BLaER1 treated with 17β-estradiol and CSF1 and Interleukin-3, amounts not matched to agents 10 nM and 100 nM (cell line): ENCODE measurements at regions not wholly inside any gene's neighbourhood (a gene's known extent, or its start where the extent isn't known, plus 50 kb on each side); places are given as distances from the start of the nearest gene placed in this dataset.
"Not testable (repeated sequence)": the region's sequence is repeated elsewhere in the genome, so short reads cannot be mapped to it uniquely, and the experiment has no call there.

Experiments used
- H3K27ac ChIP-seq, 11 experiments: shearing (Covaris generic); formaldehyde crosslinking; 2 replicates each; pipeline ENCODE4 v1.8.1; 2022
- H3K27me3 ChIP-seq, 11 experiments: shearing (Covaris generic); formaldehyde crosslinking; 2 replicates each; pipeline ENCODE4 v1.8.1; 2022
- H3K36me3 ChIP-seq, 11 experiments: shearing (Covaris generic); formaldehyde crosslinking; 2 replicates each; pipeline ENCODE4 v1.8.1; 2022
- H3K4me1 ChIP-seq, 10 experiments: shearing (Covaris generic); formaldehyde crosslinking; 2 replicates each; pipeline ENCODE4 v1.8.1; 2022
- H3K4me2 ChIP-seq, 11 experiments: shearing (Covaris generic); formaldehyde crosslinking; 2 replicates each; pipeline ENCODE4 v1.8.1; 2022
- H3K4me3 ChIP-seq, 10 experiments: shearing (Covaris generic); formaldehyde crosslinking; 2 replicates each; pipeline ENCODE4 v1.8.1; 2022
- H3K9ac ChIP-seq, 11 experiments: shearing (Covaris generic); formaldehyde crosslinking; 2 replicates each; pipeline ENCODE4 v1.8.1; 2022
- H3K9me3 ChIP-seq, 11 experiments: shearing (Covaris generic); formaldehyde crosslinking; replicated peaks in 1 of 11; 2 replicates each; pipeline ENCODE4 v1.8.1; 2022
- H4K20me1 ChIP-seq, 11 experiments: shearing (Covaris generic); formaldehyde crosslinking; 2 replicates each; pipeline ENCODE4 v1.8.1; 2022
- Cebpa-rat ChIP-seq, 11 experiments: shearing (Covaris generic); IDR thresholded peaks; 2 replicates each; pipeline ENCODE4 v1.8.1; 2022

DNA sequence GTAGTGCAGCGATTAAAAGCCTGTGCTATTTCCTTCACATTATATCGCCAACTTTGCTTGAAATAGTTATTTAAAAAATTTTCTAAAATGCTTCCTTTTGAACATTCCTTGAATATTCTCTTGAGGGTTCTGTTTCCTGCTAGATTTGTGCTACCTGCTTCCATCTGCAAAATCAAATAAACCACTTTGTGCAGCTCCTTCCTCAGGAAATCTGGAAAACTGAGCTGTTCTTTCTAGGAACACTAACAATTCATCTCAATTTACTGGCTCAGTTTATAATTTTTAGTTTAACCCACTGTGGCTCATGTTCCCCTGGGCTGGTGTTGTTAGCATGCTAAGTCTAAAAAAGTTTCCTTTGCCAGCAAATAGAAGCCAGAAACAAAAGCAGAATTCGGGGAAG, 88.1 kb upstream of the LCORL start:
- no peak for TF ChIP-seq Cebpa-rat (IDR thresholded peaks at IDR 0.05)
- Histone ChIP-seq H3K27ac (no peak overlapping the region), H3K4me2 (no peak overlapping the region), H3K9me3 (no peaks in the 10 kb centered on the region), H3K4me3 (no peak overlapping the region), H4K20me1 (no peaks in the 10 kb centered on the region), H3K27me3 (no peaks in the 10 kb centered on the region), H3K4me1 (no peaks in the 10 kb centered on the region), H3K36me3 (no peaks in the 10 kb centered on the region), H3K9ac (no peak overlapping the region)

DNA sequence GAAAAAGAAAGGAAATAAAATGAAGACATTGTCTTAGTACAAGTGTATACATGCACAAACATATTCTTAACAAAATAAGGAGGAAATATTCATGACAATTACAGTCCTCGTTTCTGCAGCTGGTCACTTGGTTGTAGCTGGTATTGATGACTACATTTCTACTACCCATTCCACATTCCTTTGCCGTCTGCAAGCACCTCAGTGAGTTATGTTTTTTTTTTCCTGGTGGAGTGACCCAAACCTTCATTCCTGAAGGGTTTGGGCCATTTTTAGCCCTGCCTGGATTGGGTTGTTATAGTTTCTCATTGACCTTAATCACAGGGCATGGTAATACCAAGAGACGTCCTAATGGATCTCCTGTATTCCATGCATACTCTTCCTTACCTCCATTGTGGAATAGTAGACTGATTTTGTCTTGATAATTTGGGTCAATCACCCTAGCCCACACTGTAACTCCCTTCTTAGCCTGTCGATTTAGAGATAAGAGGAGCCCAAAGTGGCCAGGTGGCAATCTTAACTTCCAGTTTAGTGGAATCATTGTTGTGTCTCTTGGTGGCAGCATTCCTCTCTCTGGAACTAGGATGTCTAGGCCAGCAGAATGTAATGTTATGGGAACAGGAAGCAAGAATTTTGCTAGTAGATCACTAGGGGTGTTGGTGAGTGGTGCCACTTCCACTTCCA, 86.4 kb upstream of the LCORL start:
- not testable (repeated sequence) for H3K4me2 ChIP-seq, H3K27me3 ChIP-seq, H3K36me3 ChIP-seq, H3K4me1 ChIP-seq, H4K20me1 ChIP-seq, H3K9me3 ChIP-seq, H3K4me3 ChIP-seq, H3K9ac ChIP-seq, H3K27ac ChIP-seq

DNA sequence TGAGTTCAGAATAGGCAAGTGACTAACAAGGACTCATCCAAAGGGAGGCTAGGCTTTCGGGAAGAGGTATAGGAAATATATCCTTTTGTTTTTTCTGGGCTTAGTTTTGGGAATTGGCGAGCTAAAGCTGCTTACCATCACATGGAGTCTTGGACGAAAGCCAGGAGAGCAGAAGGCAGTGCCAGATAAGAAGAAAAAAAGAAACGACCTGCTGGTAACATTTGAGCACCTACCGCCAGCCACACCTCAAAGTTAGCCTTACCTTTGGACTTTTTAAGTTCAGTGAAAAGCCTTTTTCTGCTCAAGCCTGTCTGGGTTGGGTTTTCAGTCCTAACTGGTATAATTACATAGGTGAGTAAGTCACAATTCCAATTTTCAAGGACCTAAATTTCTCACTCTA, 85.1 kb upstream of the LCORL start:
- Histone ChIP-seq H3K36me3 (no peaks in the 10 kb centered on the region), H3K4me3 (no peak overlapping the region), H3K4me2 (no peak overlapping the region), H3K9me3 (no peaks in the 10 kb centered on the region), H3K27ac (no peak overlapping the region), H4K20me1 (no peaks in the 10 kb centered on the region), H3K9ac (no peak overlapping the region), H3K27me3 (no peaks in the 10 kb centered on the region), H3K4me1 (no peaks in the 10 kb centered on the region)
- no peak for TF ChIP-seq Cebpa-rat (IDR thresholded peaks at IDR 0.05)

DNA sequence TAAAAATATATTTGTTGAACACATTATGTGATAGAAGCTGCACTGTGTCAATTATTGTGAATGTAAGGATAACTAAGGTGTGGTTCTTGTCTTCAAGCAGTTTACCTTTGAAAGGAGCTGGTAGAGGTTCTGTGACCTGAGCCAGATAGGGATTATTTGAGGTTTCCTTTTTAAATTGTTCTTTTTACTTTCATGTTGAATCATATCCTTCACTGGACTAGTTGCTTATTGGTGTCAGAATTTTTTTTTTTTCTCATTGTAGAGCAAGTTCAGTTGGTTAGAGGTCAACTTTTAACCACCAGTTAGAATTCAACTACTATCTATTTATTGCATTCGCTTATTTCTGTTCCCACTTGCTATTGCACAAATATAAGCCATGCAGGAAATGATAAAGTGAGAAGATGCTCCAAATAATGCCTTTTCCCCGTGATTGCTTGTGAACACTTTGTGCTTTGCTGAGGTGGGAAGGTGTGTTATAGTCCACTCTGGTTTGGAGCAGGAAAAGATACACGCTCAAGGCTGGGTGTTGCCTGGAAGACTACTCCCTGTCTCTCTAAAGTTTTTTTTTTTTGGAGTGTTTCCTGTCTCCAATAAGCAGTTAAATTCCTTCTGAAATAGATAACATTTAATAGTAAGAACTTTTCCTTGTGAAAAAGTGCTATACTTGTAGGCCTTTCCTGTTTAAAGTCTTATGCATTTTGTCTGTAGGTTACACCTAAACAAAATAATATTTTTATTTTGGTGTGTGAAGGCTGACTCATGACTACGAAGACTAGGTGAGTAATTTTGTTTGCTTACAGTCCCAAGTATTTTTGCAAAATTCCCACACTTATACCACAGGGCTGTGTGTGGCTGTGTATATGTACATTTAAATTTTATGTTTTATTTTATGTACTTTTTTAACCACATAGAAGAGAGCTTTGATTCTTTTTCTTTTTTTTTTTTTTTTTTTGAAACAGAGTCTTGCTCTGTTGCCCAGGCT, 83.8 kb upstream of the LCORL start:
- TF ChIP-seq Cebpa-rat (IDR thresholded peaks at IDR 0.05) = no peak
- Histone ChIP-seq H3K4me2 (no peak overlapping the region), H3K36me3 (no peaks in the 10 kb centered on the region), H3K4me3 (no peak overlapping the region), H3K4me1 (no peaks in the 10 kb centered on the region), H3K27me3 (no peaks in the 10 kb centered on the region), H3K9ac (no peak overlapping the region), H3K9me3 (no peaks in the 10 kb centered on the region), H4K20me1 (no peaks in the 10 kb centered on the region), H3K27ac (no peak overlapping the region)

DNA sequence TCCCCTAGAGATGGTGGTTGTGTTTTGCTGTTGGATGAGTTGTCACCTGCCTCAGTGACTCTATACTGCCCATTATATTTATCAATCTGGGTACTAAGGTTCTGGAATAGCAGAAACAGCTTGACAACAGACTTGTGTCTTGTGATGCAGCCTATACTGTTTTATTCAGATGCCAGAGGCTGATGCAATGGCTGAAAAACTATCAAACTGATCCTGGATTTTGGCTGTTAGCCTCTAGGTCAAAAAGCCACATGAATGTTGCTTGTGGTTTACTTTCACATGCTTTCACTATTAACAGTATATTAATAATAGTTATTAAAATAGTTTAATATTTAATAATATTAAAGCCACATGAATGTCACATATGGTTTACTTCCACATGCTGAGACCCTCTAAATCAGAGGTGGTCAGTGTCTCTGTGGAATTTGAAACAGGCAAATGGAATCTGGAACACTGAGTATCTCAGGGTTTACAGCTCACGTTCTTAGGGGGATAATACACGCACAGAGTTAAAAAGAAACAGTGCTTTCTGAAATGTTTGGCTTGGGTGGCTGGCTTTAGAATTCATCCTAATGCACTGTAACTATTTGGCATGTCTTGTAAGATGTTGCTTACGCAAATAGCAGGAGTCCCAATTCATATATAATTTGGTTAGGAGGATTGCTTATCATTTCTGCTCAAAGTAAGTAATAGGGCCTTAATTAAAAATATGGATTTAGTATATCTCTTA, 82.5 kb upstream of the LCORL start:
- no peaks in the 10 kb centered on the region for H3K36me3 ChIP-seq
- H3K4me2 ChIP-seq = no peak overlapping the region
- TF ChIP-seq Cebpa-rat (IDR thresholded peaks at IDR 0.05) = no peak
- H3K9me3 ChIP-seq = no peaks in the 10 kb centered on the region
- no peaks in the 10 kb centered on the region for H4K20me1 ChIP-seq
- H3K9ac ChIP-seq = no peak overlapping the region
- no peak overlapping the region for H3K4me3 ChIP-seq
- H3K4me1 ChIP-seq = no peaks in the 10 kb centered on the region
- no peak overlapping the region for H3K27ac ChIP-seq
- H3K27me3 ChIP-seq = no peaks in the 10 kb centered on the region

DNA sequence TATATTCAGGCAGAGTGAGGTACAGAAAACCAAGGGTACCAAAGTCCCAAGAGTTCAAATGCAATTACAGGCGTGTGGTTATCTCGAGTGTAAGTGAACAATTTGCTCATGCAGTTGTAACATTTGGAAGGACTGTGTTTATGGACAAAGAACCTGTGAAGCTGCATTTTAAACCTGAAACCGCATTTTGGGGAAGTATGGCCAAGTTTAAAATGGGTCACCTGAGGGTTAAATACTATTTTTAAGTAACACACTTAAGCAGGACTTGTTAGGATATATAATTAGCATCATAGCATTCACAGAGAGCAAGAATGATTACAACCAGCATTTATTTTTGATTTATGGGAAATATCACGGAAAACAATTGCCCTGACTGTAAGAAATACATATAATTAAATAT, 79.1 kb upstream of the LCORL start:
- no peak overlapping the region for H3K4me2 ChIP-seq
- no peaks in the 10 kb centered on the region for H4K20me1 ChIP-seq
- no peak overlapping the region for H3K4me3 ChIP-seq
- H3K9me3 ChIP-seq = no peaks in the 10 kb centered on the region
- no peak overlapping the region for H3K9ac ChIP-seq
- no peaks in the 10 kb centered on the region for H3K4me1 ChIP-seq
- no peaks in the 10 kb centered on the region for H3K27me3 ChIP-seq
- no peaks in the 10 kb centered on the region for H3K36me3 ChIP-seq
- TF ChIP-seq Cebpa-rat (IDR thresholded peaks at IDR 0.05) = no peak
- no peak overlapping the region for H3K27ac ChIP-seq

DNA sequence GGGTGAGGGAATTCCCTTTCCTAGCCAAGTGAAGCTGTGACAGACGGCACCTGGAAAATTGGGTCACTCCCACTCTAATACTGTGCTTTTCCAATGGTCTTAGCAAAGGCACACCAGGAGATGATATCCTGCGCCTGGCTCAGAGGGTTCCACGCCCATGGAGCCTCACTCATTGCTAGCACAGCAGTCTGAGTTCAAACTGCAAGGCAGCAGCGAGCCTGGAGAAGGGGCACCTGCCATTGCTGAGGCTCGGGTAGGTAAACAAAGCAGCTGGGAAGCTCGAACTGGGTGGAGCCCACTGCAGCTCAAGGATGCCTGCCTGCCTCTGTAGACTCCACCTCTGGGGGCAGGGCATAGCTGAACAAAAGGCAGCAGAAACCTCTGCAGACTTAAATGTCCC, 68.9 kb upstream of the LCORL start:
- H3K27ac ChIP-seq, H3K4me1 ChIP-seq, H3K9ac ChIP-seq, H4K20me1 ChIP-seq, H3K36me3 ChIP-seq, H3K4me2 ChIP-seq, H3K27me3 ChIP-seq, H3K4me3 ChIP-seq, H3K9me3 ChIP-seq: not testable (repeated sequence)

DNA sequence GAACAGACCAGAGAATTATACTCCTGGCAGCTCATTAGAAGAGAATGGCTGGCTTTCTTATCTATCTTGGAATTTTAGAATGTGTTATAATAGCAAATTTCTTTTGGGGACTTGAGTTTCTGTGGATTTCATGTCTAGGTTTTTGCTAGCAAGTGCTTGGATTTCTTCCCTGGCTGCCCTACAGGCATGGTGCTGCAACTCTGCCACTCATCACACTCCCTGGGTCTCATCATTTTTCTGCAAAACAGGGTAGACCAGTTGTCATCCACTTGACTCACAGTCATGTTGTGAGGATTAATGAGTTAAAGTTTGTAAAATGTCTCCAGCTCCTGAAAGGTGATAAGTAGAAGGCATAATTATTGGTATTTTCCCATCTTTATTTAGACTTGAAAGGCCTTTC, 60.7 kb upstream of the LCORL start:
- Histone ChIP-seq H3K4me3 (no peak overlapping the region), H3K4me1 (peaks cover 0 to 10% (median 7%) of the 10 kb centered on the region in 10 experiments; a peak in 9 of 20 replicates), H4K20me1 (no peaks in the 10 kb centered on the region), H3K9me3 (peaks cover 0 to 3% (median 0%) of the 10 kb centered on the region in 11 experiments; a peak in 1 of 22 replicates), H3K27ac (no peak overlapping the region), H3K4me2 (no peak overlapping the region), H3K36me3 (no peaks in the 10 kb centered on the region), H3K9ac (no peak overlapping the region), H3K27me3 (no peaks in the 10 kb centered on the region)
- no peak for TF ChIP-seq Cebpa-rat (IDR thresholded peaks at IDR 0.05)

DNA sequence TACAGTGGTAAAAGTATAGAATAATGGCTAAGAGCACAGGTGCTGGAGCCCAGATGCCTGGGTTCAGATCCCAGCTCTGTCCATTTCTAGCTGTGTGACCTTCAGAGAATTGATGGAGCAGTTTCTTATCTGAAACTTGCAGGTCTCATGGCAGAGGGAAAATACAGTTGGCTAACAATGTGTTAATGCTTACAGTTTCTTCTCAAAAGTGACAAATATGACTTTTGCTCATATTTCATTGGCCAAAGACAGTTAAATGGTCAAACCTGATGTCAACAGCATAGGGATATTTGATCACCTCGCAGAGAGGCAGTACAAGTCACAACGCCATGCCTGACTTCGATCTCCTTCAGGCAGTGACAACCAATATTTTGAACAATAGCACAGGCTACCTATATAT, 60.2 kb upstream of the LCORL start:
- no peak overlapping the region for H3K9ac ChIP-seq
- H4K20me1 ChIP-seq = no peaks in the 10 kb centered on the region
- H3K36me3 ChIP-seq = no peaks in the 10 kb centered on the region
- no peak overlapping the region for H3K4me3 ChIP-seq
- peaks cover 0 to 1% (median 0%) of the 10 kb centered on the region in 11 experiments; a peak in 1 of 22 replicates for H3K9me3 ChIP-seq
- no peak for TF ChIP-seq Cebpa-rat (IDR thresholded peaks at IDR 0.05)
- H3K4me2 ChIP-seq = no peak overlapping the region
- H3K27ac ChIP-seq = no peak overlapping the region
- no peaks in the 10 kb centered on the region for H3K27me3 ChIP-seq
- peaks cover 0 to 10% (median 7%) of the 10 kb centered on the region in 10 experiments; a peak in 9 of 20 replicates for H3K4me1 ChIP-seq
